ENCODE measurements at regions not wholly inside any gene's neighbourhood (a gene's known extent, or its start where the extent isn't known, plus 50 kb on each side); places are given as distances from the start of the nearest gene placed in this dataset.

DNA sequence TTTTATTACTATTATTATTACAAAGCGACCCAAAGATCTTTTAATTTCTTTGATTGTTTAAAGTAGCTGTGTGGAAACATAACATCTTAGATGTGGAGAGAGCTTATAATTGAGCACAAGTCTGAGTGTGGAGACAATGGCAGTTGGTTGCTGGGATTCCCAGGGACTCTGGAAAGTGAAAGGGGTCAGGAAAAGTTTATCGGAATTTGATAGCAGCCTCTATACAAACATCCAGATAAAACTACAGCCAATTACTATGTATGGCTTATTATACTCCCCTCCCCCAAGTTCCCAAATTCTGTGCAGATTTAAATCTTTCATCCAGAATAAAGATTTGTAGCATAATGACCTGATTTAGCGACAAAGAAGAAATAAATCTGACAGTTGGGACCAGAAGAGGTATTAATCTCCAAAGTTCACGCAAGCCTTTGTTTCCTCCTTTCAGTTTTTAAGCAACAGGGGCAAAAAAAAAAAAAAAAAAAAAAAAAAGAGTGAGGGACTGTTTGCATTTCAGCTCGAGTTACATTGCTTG, 121.4 kb upstream of the MAP3K7 start:
- no peak for DNase-seq (ENCODE audit: low read depth)
- H3K4me3 ChIP-seq (ENCODE audit: low read depth, low read length) = no peak overlapping the region
- TF ChIP-seq CTCF (conservative IDR thresholded peaks at IDR 0.05; ENCODE audit: low read depth, low read length) = no peak

GRCh38 chr6:90707246-90707645, 120.4 kb upstream of the MAP3K7 start:
- no peak for DNase-seq (ENCODE audit: low read depth)
- no peak overlapping the region for H3K4me3 ChIP-seq (ENCODE audit: low read depth, low read length)
- no peak for TF ChIP-seq CTCF (conservative IDR thresholded peaks at IDR 0.05; ENCODE audit: low read depth, low read length)

GRCh38 chr6:90703336-90703735, 116.5 kb upstream of the MAP3K7 start:
- TF ChIP-seq CTCF (conservative IDR thresholded peaks at IDR 0.05; ENCODE audit: low read depth, low read length) = no peak
- DNase-seq (ENCODE audit: low read depth) = no peak
- no peak overlapping the region for H3K4me3 ChIP-seq (ENCODE audit: low read depth, low read length)

DNA sequence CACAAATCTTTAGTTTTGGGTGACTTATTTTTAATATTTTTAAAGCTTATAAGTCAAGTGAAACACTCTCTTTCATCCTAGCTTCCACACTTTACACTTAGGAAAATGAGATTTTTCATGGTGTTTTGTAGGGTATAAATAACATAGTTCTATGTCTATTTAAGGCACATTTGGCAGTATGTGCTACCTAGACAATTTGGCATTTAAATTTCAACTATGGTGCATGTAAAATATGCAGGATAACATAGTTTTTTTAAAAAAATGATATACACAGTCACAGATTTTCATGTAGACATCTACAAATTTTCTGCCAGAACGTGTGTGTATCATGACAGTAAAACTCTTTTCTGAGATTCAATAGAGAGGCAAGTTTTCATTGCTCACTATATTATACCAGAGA, 115.1 kb upstream of the MAP3K7 start:
- no peak overlapping the region for H3K4me3 ChIP-seq (ENCODE audit: low read depth, low read length)
- no peak for DNase-seq (ENCODE audit: low read depth)
- TF ChIP-seq CTCF (conservative IDR thresholded peaks at IDR 0.05; ENCODE audit: low read depth, low read length) = no peak

GRCh38 chr6:90701146-90701781, 114.4 kb upstream of the MAP3K7 start:
- no peak for TF ChIP-seq CTCF (conservative IDR thresholded peaks at IDR 0.05; ENCODE audit: low read depth, low read length)
- no peak for DNase-seq (ENCODE audit: low read depth)
- H3K4me3 ChIP-seq (ENCODE audit: low read depth, low read length) = no peak overlapping the region

DNA sequence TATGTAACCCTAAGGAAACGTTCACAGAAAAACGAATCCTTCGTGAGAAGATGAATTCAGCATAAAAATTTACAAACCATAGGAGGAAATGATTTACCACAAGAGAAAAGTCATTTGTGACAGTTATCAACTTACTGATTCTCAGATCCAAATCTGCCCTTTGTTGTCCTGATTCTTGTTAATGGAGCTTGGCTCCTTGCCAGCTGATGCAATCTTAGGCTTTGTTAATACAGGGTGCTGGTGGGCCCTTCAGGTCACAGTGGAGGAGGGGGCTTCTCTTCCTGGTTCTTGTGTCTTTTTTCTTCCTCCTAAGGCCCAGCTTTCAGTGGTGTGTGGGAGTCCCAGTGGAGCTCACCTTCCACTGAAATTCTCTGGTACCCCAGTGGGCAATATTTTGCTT, 108.4 kb upstream of the MAP3K7 start:
- no peak overlapping the region for H3K4me3 ChIP-seq (ENCODE audit: low read depth, low read length)
- DNase-seq (ENCODE audit: low read depth) = no peak
- TF ChIP-seq CTCF (conservative IDR thresholded peaks at IDR 0.05; ENCODE audit: low read depth, low read length) = no peak

DNA sequence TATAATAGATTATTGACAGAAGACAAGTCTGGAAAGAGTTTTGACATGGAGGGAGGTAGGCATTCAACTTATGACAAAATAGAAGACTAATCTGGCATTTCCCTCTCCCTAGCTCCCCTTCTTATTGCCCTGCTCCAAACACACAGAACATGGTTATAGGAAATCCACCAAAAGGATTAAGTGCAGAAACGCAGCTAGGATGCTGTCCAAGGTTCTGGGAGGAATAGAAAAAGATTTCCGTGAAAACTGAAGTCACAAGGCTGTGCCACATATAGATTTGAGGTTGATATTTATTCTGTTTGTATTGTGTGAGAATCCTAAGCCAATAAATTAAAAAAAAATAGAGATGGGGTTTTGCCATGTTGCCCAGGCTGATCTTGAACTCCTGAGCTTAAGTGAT, 107.9 kb upstream of the MAP3K7 start:
- H3K4me3 ChIP-seq (ENCODE audit: low read depth, low read length) = no peak overlapping the region
- DNase-seq (ENCODE audit: low read depth) = no peak
- no peak for TF ChIP-seq CTCF (conservative IDR thresholded peaks at IDR 0.05; ENCODE audit: low read depth, low read length)

All from epithelial cell of proximal tubule (primary cell).